ENCODE measurements at regions not wholly inside any gene's neighbourhood (a gene's known extent, or its start where the extent isn't known, plus 50 kb on each side); places are given as distances from the start of the nearest gene placed in this dataset.

DNA sequence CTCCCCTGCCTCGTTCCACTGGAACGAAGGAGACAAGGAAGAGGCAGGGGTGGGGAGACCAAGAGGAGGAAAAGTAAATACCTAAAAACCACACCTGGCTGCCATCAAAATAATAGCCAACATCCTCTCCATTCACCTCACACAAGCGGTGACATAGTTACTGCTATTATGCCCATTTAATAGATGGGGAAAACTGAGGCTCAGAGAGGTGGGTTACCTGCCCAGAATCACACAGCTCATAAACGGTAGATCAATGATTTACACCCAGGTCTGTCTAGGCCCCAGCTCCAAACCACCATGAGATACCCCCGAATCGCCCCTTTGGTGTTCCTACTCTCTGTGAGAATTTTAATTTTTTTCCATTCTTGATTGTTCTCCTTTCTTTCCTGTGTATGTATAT lies 253.8 kb downstream of the BMP7 start:
- Histone ChIP-seq H3K4me3 (no peak overlapping the region), H3K27ac (no peak overlapping the region), H3K9me3 (no peaks in the 10 kb centered on the region), H3K4me1 (no peaks in the 10 kb centered on the region), H3K36me3 (no peaks in the 10 kb centered on the region), H3K27me3 (peaks cover 4 to 84% (median 58%) of the 10 kb centered on the region in 7 donors)
- DNase-seq (no peak), ATAC-seq (no peak)
- intact Hi-C loops (cut with DNase I) = no loop called here
- WGBS, 2 donors = 91 to 92% methylated on average over 6 of the region's 6 CpGs
- TF ChIP-seq, protein P1, sequence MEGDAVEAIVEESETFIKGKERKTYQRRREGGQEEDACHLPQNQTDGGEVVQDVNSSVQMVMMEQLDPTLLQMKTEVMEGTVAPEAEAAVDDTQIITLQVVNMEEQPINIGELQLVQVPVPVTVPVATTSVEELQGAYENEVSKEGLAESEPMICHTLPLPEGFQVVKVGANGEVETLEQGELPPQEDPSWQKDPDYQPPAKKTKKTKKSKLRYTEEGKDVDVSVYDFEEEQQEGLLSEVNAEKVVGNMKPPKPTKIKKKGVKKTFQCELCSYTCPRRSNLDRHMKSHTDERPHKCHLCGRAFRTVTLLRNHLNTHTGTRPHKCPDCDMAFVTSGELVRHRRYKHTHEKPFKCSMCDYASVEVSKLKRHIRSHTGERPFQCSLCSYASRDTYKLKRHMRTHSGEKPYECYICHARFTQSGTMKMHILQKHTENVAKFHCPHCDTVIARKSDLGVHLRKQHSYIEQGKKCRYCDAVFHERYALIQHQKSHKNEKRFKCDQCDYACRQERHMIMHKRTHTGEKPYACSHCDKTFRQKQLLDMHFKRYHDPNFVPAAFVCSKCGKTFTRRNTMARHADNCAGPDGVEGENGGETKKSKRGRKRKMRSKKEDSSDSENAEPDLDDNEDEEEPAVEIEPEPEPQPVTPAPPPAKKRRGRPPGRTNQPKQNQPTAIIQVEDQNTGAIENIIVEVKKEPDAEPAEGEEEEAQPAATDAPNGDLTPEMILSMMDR (IDR thresholded peaks at IDR 0.05) = no peak

DNA sequence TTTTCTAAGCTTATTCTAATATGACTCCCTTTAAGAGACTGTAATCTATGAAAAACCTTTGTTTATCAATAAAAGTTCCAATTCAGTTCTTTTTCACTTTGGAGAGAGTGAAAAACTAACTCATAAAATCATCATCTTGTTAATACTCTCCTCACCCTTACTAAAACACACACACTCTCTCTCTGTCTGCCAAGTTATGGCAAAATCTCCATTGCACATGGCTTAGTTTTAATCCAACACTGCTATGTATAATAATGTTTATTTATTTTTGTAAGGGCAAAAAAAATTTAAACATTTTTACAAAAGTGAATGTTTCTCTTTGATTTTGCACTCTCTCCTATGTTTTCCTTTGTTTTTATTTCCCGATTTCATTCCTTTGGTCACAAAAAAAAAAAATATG lies 253.2 kb downstream of the BMP7 start:
- WGBS, 2 donors = 56 to 73% methylated on average over 1 of the region's 1 CpG
- Histone ChIP-seq H3K9me3 (no peaks in the 10 kb centered on the region), H3K27ac (no peak overlapping the region), H3K27me3 (peaks cover 4 to 85% (median 54%) of the 10 kb centered on the region in 7 donors), H3K36me3 (no peaks in the 10 kb centered on the region), H3K4me3 (no peak overlapping the region), H3K4me1 (no peaks in the 10 kb centered on the region)
- intact Hi-C loops (cut with DNase I) = no loop called here
- TF ChIP-seq, protein P1 (IDR thresholded peaks at IDR 0.05) = no peak
- no peak for ATAC-seq
- DNase-seq = no peak

GRCh38 chr20:57013741-57014140 lies 252.7 kb downstream of the BMP7 start:
- no peak for ATAC-seq
- Histone ChIP-seq H3K4me3 (no peak overlapping the region), H3K9me3 (no peaks in the 10 kb centered on the region), H3K27me3 (peaks cover 4 to 85% (median 48%) of the 10 kb centered on the region in 7 donors), H3K4me1 (no peaks in the 10 kb centered on the region), H3K36me3 (no peaks in the 10 kb centered on the region), H3K27ac (no peak overlapping the region)
- 4 to 5% methylated on average over 19 of the region's 19 CpGs for WGBS, 2 donors
- TF ChIP-seq, protein P1 (IDR thresholded peaks at IDR 0.05) = no peak
- no peak for DNase-seq
- intact Hi-C loops (cut with DNase I) = no loop called here

GRCh38 chr20:57020364-57020763 lies 246.1 kb downstream of the BMP7 start:
- H3K36me3 ChIP-seq = no peaks in the 10 kb centered on the region
- H3K4me1 ChIP-seq = no peaks in the 10 kb centered on the region
- no peak overlapping the region for H3K27ac ChIP-seq
- TF ChIP-seq, protein P1 (IDR thresholded peaks at IDR 0.05) = no peak
- intact Hi-C loops (cut with DNase I) = no loop called here
- H3K4me3 ChIP-seq = no peak overlapping the region
- DNase-seq (no peak), ATAC-seq (no peak)
- peaks cover 6 to 92% (median 36%) of the 10 kb centered on the region in 7 donors for H3K27me3 ChIP-seq
- H3K9me3 ChIP-seq = peaks cover 0 to 11% (median 0%) of the 10 kb centered on the region in 11 donors
- 37 to 41% methylated on average over 9 of the region's 9 CpGs for WGBS, 2 donors
